ENCODE measurements at regions not wholly inside any gene's neighbourhood (a gene's known extent, or its start where the extent isn't known, plus 50 kb on each side); places are given as distances from the start of the nearest gene placed in this dataset.
A peak's percentile ranks its signal among the peaks of the same experiment; 100 is the strongest.

DNA sequence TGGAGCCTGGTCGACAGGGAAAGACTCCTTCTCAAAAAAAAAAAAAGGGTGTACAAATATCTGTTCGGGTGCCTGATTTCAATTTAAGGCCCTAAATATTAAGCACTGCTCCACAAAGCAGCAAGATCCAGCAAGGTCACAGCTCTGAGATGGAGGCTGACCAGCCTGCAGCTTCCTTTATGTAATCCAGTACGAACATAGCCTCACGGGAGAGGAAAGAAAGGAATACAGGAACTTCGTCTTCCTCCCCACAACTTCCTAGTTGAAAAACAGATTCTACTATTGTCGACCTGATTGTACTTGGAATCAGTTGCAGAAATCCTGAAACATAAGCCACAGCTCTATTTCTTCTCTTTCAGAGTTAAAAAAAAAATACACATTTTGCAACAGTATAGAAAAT is 53.5 kb upstream of the TBC1D9 start:
- CTCF ChIA-PET: interaction anchor here (0.7 kb wide), 1 partner anchor 11 kb away, joined by 3 read pairs; no protein-coding TSS in a partner anchor

DNA sequence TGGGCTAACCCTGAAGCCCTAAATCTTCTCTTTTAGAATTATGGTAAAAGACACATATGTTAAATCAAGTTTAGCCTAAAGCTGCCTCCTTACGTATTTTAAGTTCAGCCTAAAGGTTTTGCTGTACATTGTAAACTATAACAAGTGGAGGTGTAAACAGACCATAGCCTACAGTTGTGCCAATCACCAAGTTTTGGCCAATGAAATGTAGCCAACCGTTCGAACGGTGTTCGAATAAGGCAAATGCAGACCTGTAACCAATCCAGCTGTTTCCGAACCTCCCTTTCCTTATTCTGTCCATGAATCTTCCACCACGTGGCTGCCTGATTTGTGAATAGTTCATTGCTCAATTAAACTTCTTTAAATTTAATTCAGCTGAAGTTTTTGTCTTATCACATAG is 52.1 kb upstream of the TBC1D9 start:
- no peaks in the 10 kb centered on the region for H3K4me1 Mint-ChIP-seq
- no peaks in the 10 kb centered on the region for H3K36me3 Mint-ChIP-seq
- Histone ChIP-seq H3K9me3 (ENCODE audit: low read length) (no peaks in the 10 kb centered on the region), H3K4me1 (ENCODE audit: insufficient read depth, low read length) (no peaks in the 10 kb centered on the region), H3K4me3 (ENCODE audit: low read length) (no peak overlapping the region), H3K36me3 (ENCODE audit: insufficient read depth, low read length) (no peaks in the 10 kb centered on the region), H3K27me3 (ENCODE audit: insufficient read depth, low read length, poor library complexity, severe bottlenecking) (no peaks in the 10 kb centered on the region), H3K27ac (ENCODE audit: low read depth, low read length) (no peak overlapping the region)
- DNase-seq: no peak
- POLR2A ChIA-PET: no interaction called here
- H3K9me3 Mint-ChIP-seq: peaks cover 0 to 6% (median 0%) of the 10 kb centered on the region in 5 donors
- H3K4me3 Mint-ChIP-seq: no peak overlapping the region
- H3K27me3 Mint-ChIP-seq: peaks cover 1 to 10% of the 10 kb centered on the region in 2 donors
- H3K27ac Mint-ChIP-seq: no peak overlapping the region
- CTCF ChIA-PET: no interaction called here

More for the DNA sequence above, 53.5 kb upstream of the TBC1D9 start:
- Mint-ChIP-seq H3K27ac (no peak overlapping the region), H3K36me3 (no peaks in the 10 kb centered on the region), H3K4me1 (no peaks in the 10 kb centered on the region), H3K27me3 (peaks cover 1 to 10% of the 10 kb centered on the region in 2 donors), H3K4me3 (no peak overlapping the region), H3K9me3 (peaks cover 0 to 6% (median 0%) of the 10 kb centered on the region in 5 donors)
- POLR2A ChIA-PET: no interaction called here
- Histone ChIP-seq H3K27me3 (ENCODE audit: insufficient read depth, low read length, poor library complexity, severe bottlenecking) (no peaks in the 10 kb centered on the region), H3K4me1 (ENCODE audit: insufficient read depth, low read length) (no peaks in the 10 kb centered on the region), H3K27ac (ENCODE audit: low read depth, low read length) (no peak overlapping the region), H3K4me3 (ENCODE audit: low read length) (no peak overlapping the region), H3K36me3 (ENCODE audit: insufficient read depth, low read length) (no peaks in the 10 kb centered on the region), H3K9me3 (ENCODE audit: low read length) (no peaks in the 10 kb centered on the region)
- DNase-seq: no peak

- Mint-ChIP-seq H3K4me1 (no peaks in the 10 kb centered on the region), H3K4me3 (no peak overlapping the region), H3K27me3 (peaks cover 1 to 10% of the 10 kb centered on the region in 2 donors), H3K36me3 (no peaks in the 10 kb centered on the region), H3K9me3 (peaks cover 0 to 6% (median 0%) of the 10 kb centered on the region in 5 donors), H3K27ac (no peak overlapping the region)
- ChIA-PET CTCF (no interaction called here), POLR2A (no interaction called here)
- no peaks in the 10 kb centered on the region for H3K27me3 ChIP-seq (ENCODE audit: insufficient read depth, low read length, poor library complexity, severe bottlenecking)
- no peaks in the 10 kb centered on the region for H3K36me3 ChIP-seq (ENCODE audit: insufficient read depth, low read length)
- H3K27ac ChIP-seq (ENCODE audit: low read depth, low read length): no peak overlapping the region
- no peak overlapping the region for H3K4me3 ChIP-seq (ENCODE audit: low read length)
- H3K9me3 ChIP-seq (ENCODE audit: low read length): no peaks in the 10 kb centered on the region
- no peak for DNase-seq
- no peaks in the 10 kb centered on the region for H3K4me1 ChIP-seq (ENCODE audit: insufficient read depth, low read length)
Observed at GRCh38 chr4:140807491-140808252, 51.5 kb upstream of the TBC1D9 start.

- H3K27ac Mint-ChIP-seq: no peak overlapping the region
- ChIA-PET POLR2A (no interaction called here), CTCF (no interaction called here)
- peaks cover 1 to 6% of the 10 kb centered on the region in 2 donors for H3K27me3 Mint-ChIP-seq
- no peaks in the 10 kb centered on the region for H3K36me3 Mint-ChIP-seq
- no peaks in the 10 kb centered on the region for H3K9me3 ChIP-seq (ENCODE audit: low read length)
- peaks cover 0 to 5% (median 0%) of the 10 kb centered on the region in 5 donors for H3K9me3 Mint-ChIP-seq
- H3K27ac ChIP-seq (ENCODE audit: low read depth, low read length): no peak overlapping the region
- no peak for DNase-seq
- H3K4me3 ChIP-seq (ENCODE audit: low read length): no peak overlapping the region
- H3K36me3 ChIP-seq (ENCODE audit: insufficient read depth, low read length): no peaks in the 10 kb centered on the region
- no peaks in the 10 kb centered on the region for H3K27me3 ChIP-seq (ENCODE audit: insufficient read depth, low read length, poor library complexity, severe bottlenecking)
- no peaks in the 10 kb centered on the region for H3K4me1 ChIP-seq (ENCODE audit: insufficient read depth, low read length)
- no peaks in the 10 kb centered on the region for H3K4me1 Mint-ChIP-seq
- peak overlapping the region in 1 of 7 donors; percentile 23 for H3K4me3 Mint-ChIP-seq
Observed at GRCh38 chr4:140806163-140806562, 50.0 kb upstream of the TBC1D9 start.

Measured in CD8-positive, alpha-beta memory T cell (primary cell).